OCI-LY1 (cell line): ENCODE measurements at regions not wholly inside any gene's neighbourhood (a gene's known extent, or its start where the extent isn't known, plus 50 kb on each side); places are given as distances from the start of the nearest gene placed in this dataset.

Experiments used
- CTCF ChIP-seq: fragments of 200-600 bp; sonication (generic), shearing (Covaris generic); IDR thresholded peaks from 2 replicates; pipeline ENCODE4 v1.5.1; 2017; ENCODE audit warnings: mild to moderate bottlenecking, antibody characterized with exemption, low read length, moderate library complexity, mixed read lengths
- EZH2 ChIP-seq: fragments of 200-600 bp; sonication (generic), shearing (Covaris generic); IDR thresholded peaks from 2 replicates; pipeline ENCODE4 v1.8.0; 2017; ENCODE audit warnings: borderline replicate concordance, mixed run types, mild to moderate bottlenecking, antibody characterized with exemption, low read length, moderate library complexity, mixed read lengths

GRCh38 chr4:27272217-27272616 lies 411.6 kb downstream of the STIM2 start:
- TF ChIP-seq CTCF (no peak), EZH2 (no peak)
